Caki2 (cell line): ENCODE measurements at regions not wholly inside any gene's neighbourhood (a gene's known extent, or its start where the extent isn't known, plus 50 kb on each side); places are given as distances from the start of the nearest gene placed in this dataset.
"Not testable (repeated sequence)": the region's sequence is repeated elsewhere in the genome, so short reads cannot be mapped to it uniquely, and the experiment has no call there.

ENCODE experiments used
- DNase-seq: peaks from one replicate; pipeline ENCODE4 v3.0.0-alpha.2; 2015; ENCODE audit warnings: low read depth
- in situ Hi-C: cut with HindIII; loops from 2 replicates; pipeline ENCODE4 v1.10.0; 2016; ENCODE audit warnings: low sequenced_read_pairs, low pct_unique_long_range_greater_than_20kb, mixed read lengths

DNA sequence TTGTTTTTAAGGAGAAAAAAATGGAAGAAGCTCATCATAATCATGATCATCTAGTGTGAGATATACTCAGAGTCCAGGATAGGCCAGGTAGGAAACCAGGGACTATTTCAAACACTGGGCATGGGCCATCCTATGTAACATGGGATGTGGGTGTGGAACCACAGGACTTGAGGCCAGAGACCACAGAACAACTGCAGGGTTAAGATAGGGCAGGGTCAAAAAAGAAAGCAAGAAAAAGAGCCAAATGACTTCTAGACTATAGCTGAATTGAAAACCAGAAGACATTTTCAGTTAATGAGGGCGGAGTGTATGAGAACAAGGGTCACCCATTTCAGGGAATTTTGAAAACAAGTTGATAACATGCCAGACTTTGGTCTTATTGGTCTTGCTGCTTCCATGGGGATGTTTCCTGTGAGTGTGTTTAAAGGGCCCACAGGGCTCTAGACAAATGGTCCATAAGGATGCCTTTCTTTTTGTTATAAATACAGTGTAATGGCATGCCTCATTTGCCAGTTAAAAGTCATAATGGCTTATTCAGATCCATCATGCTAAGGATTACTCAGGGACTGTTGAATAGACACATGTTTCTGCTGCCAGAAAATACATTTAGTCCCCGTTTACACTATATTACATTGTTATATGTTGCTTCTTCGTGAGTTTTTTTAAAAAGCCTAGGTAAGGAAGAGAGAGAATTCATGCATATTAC lies 182.0 kb upstream of the C21orf91 start:
- in situ Hi-C loops: no loop called here

DNA sequence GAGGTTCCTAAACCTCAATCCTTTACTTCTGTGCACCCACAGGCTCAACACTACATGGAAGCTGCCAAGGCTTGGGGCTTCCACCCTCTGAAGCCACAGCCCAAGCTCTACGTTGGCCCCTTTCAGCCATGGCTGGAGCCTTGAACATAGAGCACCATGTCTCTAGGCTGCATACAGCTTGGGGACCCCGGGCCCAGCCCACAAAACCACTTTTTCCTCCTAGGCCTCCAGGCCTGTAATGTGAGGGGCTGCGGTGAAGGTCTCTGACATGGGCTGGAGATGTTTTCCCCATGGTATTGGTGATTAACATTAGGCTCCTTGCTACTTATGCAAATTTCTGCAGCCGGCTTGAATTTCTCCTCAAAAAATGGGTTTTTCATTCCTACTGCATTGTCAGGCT lies 179.4 kb upstream of the C21orf91 start:
- DNase-seq, in situ Hi-C loops: not testable (repeated sequence)

More for the DNA sequence above, 182.0 kb upstream of the C21orf91 start:
- DNase-seq: no peak

DNA sequence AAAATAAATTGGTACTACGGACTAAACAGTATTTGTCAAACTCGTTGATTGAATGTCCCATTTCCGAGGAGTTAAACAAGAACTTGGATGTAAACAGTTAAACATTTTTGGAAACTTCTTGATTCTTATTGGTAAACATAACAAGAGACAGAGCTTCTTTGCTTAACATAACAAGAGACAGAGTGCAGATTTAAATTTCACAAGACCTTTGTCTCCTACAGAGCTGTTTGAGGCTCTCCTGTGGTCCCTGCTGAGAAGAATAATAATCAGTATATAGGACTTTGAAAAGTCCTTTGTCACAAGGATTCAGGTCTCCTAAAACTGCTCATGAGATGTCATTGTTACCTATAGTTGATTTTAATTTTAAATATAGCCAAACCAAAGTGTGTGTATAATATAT lies 170.6 kb upstream of the C21orf91 start:
- in situ Hi-C loops: no loop called here
- no peak for DNase-seq

DNA sequence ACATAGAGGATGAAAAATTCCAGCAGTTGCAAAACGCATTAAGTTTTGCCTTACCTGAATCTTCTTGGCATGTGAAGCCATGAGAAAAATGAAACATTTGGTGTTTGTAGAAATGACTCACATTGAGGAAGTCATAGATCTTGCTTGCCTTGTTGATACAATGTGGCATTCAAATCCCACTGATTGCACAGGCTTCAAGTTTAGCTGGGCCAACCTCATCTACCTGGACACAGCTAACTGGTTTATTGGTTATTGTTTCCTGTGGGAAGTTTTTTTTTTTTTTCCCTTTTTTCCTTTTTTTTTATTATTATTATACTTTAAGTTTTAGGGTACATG lies 168.9 kb upstream of the C21orf91 start:
- in situ Hi-C loops: no loop called here
- DNase-seq: no peak

DNA sequence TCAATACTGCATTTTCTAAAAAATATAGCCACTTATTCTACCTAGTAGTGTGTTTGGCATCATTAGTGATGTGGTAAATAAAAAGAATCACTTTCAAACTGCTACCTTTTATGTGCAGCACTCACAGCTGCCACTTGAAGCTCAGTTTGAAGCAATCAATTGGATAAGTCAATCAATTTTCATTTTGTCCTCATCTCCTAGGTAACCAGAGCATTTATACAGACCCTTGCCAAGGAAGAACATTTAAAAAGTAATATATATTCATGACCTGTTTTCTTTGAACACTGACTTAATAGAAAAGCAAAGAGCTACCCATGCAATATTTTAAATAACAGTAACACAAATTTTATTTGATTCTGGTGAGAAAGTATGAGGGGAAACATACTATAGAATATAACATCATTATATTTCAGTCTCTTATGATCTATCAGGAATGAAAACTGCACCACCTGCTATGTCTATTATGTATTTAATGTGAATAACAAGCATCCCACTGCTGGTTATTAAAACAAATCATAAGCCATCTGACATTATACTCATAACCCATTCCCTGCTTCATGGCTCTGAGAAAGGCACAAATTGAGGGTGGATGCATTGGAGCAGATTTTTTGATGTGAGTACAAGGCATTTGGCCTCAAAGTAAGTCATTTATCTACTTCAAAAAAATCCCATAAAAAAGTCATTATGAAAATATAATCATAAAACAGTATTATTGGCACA lies 168.4 kb upstream of the C21orf91 start:
- in situ Hi-C loops: no loop called here
- DNase-seq: no peak

DNA sequence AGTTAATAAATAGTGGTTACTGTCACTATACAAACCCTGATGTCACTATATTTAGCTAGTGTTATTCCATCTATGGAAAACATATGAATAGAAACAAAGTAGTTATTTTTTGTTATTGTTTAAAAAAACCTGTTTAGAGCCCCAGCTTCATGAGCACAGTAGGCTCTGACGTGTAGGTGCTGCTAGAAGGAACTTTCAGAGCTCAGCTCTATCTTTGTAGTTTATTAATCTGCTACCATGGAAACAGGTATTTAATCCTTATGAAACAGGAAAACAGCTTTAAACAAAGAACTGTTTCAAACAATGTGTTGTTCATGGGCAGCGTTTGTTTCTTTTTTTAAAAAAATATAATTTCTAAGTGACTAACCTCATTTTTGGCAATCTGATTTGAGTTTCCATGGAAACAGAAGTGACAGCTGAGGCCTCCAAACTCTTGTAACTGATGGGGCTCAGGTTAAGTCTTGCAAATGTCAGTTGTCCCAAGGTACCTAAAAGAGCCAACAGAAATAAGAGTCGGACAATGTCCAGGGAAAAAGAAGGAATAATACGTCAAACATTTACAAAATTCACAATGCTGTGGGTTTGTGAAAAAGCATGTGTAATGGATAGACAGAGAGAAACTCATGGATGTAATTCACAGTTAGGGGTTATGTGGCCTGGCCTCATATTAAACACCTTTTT lies 162.0 kb upstream of the C21orf91 start:
- DNase-seq: no peak
- in situ Hi-C loops: no loop called here

DNA sequence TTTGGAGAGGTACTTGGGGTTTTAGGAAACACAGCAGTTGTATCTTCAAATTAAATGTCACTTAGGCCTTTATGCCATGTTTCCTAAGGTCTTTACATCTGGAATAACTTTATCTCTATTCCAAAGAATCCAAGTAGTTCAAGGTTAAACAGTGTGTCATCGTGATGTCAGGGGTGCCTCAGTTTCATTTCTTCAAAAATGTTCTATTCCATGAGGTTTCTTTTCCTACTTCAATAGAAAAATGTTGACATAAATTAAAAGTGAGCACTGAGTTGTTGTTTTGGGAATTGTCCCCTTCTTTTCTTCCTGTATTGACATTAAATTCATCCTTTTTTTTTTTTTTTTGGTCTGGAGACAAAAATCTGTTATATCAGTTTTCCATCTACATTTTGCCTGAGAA lies 160.6 kb upstream of the C21orf91 start:
- no peak for DNase-seq
- in situ Hi-C loops: no loop called here

DNA sequence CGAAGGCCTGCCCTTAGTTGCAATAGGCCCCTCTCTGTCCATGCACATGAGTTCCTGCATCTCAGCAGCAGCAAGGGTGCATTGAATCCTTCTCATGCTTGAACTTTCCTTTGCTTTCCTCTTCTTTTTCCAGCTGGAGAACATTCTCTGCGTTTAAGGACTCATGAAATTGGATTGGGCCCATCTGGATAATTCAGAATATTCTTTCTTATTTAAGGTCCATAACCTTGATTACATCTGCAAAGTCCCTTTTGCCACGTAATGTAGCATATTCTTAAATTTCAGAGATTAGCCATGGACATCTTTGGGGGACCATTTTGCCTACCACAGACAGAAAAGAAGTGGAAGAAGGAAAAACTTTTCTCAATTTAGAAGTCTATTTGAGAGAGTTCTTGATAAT lies 159.7 kb upstream of the C21orf91 start:
- in situ Hi-C loops: no loop called here

DNA sequence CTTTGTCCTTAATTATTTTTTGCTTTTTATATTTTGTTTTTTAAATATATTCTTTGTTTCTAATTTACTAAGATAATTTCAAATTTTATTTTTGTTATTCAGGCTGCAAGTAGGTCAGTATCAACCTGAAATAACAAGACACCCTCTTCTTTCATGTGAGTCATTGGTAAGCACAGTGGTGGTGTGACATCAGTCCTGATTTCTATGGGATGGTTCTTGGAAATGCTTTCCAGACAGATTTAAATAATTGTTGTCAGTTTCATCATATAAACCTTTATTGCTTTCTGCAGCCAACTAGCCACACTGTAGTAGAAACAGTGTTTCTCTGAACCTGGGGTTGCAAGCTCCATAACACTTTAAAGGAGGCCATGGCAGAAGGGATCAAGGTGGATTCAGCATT lies 157.5 kb upstream of the C21orf91 start:
- DNase-seq: no peak
- in situ Hi-C loops: no loop called here

More for the DNA sequence above, 159.7 kb upstream of the C21orf91 start:
- DNase-seq: no peak

DNA sequence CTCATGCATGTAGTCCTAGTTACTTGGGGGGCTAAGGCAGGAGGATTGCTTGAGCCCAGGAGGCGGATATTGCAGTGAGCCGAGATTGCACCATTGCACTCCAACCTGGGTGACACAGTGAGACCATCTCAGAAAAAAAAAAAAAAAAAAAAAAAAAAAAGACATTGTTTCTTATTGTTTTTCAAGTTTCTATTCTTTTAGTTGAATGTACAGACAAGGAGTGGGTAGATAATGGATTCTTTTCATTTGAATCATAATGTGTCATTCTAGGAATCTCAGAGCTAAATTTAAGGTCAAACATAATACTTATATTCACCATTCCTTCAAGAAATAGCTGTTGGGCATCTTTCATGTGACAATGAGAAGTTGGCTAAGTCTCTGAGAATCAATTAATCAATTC lies 157.0 kb upstream of the C21orf91 start:
- in situ Hi-C loops: no loop called here
- no peak for DNase-seq

DNA sequence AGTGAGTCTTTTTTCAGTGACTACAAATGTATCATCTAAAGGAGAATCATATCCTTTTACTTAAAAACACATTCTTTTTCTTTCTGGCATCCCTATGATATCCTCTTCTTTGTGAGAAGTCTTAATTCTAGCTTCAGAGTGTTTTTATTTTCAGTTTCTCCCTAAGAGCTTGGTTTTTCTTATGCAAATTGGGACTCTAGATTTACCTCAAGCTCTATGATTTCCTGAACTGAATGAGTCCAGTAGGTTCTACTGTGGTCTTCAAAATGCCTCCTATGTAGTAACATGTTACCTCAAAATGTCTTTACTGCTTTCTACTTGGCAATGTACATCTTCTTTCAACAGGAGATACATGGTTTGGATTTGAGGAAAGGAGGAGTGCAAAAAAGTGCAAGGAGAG lies 148.2 kb upstream of the C21orf91 start:
- DNase-seq: no peak
- in situ Hi-C loops: no loop called here

DNA sequence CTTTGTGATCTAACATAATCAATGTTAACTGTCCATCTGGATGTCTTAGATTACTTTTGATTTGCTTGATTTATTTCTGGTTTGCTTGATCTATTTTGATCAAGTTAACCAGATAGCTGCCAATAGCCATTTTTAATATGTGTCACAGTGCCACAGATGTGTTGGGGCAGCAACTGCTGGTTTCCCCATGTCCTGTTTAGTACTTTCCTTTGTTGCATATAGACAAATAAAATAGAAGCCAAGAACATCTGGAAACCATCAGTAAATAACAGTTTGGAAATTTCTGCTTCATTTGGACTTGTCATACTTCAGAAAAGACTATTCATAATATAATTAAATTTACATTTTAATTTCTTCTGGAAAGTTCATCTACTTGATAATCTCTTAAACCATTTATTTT lies 145.6 kb upstream of the C21orf91 start:
- in situ Hi-C loops: no loop called here

DNA sequence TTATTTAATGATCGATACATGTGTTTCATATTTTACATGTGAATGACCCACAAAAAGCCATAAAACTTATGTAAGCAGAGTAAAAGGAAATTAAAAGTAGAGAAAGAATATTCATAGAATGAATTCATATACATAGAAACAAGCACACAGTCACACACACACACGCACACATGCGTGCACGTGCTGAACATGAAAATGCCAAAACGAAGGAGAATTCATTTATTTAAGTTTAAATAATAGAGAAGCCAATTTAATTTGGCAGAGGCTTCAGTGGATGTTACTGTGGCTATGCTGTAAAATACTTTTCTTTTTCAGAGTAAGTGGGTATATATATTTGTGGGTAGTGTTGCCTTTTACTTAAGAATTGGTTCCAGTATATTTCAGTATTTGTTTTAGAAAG lies 145.0 kb upstream of the C21orf91 start:
- in situ Hi-C loops: no loop called here
- no peak for DNase-seq

More for the DNA sequence above, 145.6 kb upstream of the C21orf91 start:
- DNase-seq: no peak

DNA sequence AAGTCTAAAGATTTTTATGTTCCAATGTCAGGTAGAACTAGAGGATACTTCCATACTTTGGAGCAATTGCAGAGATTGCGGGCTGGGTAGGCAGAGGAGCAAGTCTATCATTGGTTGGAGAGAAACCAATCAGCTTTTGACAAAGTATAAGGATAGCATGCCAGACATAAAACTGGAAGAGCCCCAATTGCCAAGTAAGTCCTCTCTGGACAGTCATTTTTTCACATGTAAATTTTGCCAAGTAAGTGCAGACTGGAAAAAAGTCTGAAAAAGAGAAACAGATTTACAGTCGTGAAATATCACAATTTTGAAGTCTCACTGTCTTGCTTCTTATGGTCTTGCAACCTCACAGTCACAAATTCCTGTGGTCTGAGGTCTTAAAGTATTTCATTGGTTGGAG lies 131.4 kb upstream of the C21orf91 start:
- in situ Hi-C loops: no loop called here
- DNase-seq: no peak

DNA sequence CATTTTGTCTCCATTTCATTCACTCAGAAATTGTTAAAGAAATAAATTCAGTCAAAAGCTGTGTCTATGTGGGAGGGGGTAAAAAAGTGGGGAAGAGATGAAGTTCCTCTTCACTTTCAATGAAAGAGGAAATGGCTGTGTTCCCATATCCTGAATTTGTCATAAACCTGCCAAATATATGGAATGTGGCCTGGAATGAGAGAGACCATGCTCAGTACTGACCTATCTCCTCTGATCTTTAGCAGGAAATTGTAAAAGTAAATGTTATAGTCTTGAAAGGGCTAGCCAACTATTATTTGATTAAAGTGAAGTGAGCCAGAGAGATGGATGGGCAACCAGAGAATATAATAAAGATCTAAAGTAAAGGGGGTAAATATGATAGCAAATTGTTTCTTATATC lies 130.3 kb upstream of the C21orf91 start:
- in situ Hi-C loops: no loop called here
- no peak for DNase-seq

DNA sequence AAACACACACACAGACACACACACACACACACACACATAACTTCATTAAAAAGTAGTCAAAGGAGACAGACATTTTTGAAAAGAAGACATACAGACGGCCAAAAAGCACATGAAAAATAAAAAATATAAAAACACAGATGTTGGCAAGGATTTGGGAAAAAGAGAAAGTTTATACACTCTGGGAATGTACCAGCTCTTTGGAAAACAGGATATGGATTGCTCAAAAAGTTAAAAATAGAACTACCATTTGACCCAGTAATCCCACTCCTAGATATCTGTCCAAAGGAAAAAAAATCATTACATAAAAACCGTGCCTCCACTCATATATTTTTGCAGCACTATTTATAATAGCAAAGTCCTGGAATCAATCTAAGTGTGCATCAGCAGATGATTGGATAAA lies 128.4 kb upstream of the C21orf91 start:
- in situ Hi-C loops: no loop called here
- DNase-seq: no peak

DNA sequence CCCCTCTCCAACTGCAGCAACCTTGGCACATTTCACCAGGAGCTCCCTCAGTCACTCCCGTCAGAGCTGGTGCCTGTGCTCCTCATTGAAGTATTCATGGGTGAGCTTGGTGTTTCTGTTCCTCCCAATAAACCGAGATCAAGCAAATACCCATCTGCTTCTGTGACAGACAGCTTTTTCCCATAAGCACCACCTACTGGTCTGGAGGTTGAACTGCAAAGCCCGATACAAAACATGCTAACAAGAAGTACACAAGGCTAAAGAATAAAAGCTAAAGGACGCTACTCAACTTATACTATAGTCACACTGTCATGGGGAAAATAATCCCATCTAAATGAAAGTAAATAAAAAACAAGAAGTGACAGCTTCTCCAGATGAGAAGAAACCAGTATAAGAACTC lies 111.9 kb upstream of the C21orf91 start:
- in situ Hi-C loops: no loop called here
- peak; percentile 39 for DNase-seq

DNA sequence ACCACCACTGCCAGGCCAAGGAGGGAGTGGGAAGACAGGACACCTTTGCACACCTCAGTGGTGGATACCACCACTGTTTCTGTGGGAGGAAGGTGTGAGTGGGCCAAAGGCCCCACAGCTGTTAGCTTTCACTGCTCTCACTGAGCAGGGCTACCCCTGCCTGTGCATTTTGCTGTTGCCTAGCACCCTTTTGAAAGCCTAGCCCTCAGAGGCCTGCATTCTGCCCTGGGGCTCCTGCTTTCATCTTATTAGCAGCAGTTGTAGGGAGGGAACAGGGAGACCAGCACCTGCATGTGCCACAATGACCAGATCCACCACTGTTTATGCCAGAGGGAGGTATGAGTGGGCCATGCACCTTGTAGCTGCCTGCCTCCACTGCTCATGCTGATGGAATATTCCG lies 110.9 kb upstream of the C21orf91 start:
- DNase-seq: no peak
- in situ Hi-C loops: no loop called here

DNA sequence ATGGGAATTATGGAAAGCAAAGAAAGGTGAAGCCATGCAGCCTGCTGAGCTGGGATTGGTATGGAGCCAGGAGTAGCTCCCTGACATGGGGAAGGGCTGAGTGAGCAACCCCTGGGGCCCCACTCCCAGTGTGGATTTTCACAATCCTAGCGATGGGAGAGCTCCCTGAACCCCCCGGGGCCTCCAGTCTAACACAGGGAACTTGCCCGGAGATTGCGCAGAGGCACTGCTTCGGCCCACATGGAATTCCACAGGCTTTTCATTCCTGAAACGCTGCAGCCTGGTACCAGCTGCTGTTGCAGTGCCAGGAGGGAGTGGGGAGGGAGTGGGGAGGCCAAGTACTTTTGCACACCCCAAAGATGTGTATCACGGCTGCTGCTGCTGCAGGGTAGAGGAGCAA lies 110.4 kb upstream of the C21orf91 start:
- in situ Hi-C loops: no loop called here

DNA sequence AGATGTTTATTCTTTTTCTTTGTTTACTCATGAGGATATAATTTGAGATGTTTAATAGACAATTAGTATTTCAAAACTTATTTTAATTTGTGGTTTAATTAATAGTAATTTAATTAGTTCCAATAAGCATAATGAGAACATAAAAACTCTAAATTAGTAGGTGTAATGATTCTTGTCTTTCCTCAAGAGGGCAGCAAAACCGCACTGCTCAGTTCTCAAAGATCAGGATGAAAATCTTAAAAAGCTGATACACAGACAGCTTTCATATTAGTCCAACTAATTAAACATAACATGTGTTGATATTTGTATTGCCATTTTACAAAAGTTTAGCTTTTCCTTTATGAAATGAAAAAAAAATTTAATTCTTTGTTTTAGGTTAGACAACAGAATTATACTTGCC lies 106.7 kb upstream of the C21orf91 start:
- peak; percentile 12 for DNase-seq
- in situ Hi-C loops: no loop called here

More for the DNA sequence above, 110.4 kb upstream of the C21orf91 start:
- no peak for DNase-seq
